T47D (cell line): ENCODE measurements at regions not wholly inside any gene's neighbourhood (a gene's known extent, or its start where the extent isn't known, plus 50 kb on each side); places are given as distances from the start of the nearest gene placed in this dataset.

Experiments used
- DNase-seq, 2 experiments: peaks; one replicate each; pipeline versions ENCODE4 v3.0.0 to v3.0.0-alpha.2; 2011 to 2012; ENCODE audit warnings: low read depth in 1 of 2, low spot score in 1 of 2
- JUND ChIP-seq: IDR thresholded peaks from 2 replicates; pipeline ENCODE4 v1.6.1; 2012; ENCODE audit warnings: low read depth
- in situ Hi-C: cut with HindIII; loops from 2 replicates; pipeline ENCODE4 v1.10.0; 2016; ENCODE audit warnings: low sequenced_read_pairs, low pct_unique_long_range_greater_than_20kb

DNA sequence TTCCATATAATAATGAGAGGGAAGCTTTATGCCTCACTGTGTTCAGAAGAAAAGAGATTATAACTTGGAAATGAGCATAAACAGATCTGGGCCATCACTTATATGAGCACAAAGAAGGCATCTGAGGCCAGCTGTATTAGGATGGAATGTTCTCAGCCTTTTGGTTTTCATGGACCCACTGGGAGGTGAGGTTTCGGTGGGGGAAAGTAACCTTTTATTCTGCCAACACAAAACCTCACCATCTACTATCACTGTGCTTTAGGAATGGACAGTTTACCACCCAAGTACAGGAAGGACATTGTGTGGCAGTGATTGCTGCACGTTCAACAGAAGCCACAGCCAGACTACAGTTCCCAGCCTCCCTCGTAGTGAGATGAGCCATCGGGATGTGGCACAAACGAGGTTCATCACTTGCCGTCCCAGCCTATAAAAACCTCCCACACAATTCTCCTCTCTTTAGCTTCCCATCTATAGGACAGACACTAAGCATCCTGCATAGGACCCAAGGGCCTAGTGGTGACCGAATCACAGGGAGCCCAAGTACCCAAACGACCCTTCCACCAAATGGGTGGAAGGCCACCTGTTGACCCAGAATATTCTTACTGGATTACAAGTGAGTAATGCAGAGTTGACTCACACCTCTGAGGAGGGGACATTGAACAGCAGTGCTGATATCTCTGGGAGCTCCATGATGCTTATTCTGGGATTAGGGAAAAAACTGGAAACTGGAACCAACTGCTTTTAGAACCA lies 121.5 kb upstream of the RAG2 start:
- TF ChIP-seq JUND: no peak
- DNase-seq: no peak
- in situ Hi-C loops: no loop called here

DNA sequence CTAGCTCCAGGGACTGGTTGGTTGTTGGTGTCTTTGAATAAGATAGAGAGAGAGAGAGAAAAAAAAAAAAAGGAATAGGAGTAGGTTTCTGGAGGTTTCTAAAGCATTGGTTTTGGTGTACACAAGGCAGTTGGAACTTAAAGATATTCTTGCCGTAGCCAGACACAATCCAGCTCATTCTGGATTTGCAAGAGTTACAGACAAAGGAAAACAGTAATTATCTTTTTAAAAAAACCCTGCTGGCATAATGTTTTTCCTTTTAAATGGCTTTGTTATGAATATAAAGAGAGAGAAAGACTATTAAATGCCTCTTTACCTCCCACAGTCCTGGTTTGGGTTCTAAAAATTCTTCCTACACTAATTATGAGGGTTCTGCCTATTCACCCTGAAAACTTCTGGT lies 120.4 kb upstream of the RAG2 start:
- no peak for DNase-seq
- in situ Hi-C loops: no loop called here
- no peak for TF ChIP-seq JUND

DNA sequence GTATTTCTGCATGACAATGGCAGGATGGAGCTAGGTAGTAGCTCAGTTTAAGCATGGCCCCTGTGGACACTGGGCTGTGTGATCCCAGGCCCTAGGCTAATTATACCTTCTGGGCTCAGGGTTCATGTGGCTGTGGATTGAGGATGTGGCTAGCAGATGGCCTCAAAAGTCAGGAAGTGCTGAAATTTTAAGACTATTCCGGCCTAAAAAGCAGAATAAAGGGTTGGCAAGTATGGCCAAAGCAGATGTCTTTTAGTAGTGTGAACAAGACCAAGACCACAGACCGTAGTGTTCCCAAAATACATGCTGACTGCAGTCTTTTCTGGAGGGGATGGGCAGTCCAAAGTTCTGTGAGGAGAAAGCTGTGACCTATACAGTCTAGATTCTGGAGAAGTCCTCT lies 115.7 kb upstream of the RAG2 start:
- in situ Hi-C loops: no loop called here
- no peak for TF ChIP-seq JUND
- DNase-seq: no peak

DNA sequence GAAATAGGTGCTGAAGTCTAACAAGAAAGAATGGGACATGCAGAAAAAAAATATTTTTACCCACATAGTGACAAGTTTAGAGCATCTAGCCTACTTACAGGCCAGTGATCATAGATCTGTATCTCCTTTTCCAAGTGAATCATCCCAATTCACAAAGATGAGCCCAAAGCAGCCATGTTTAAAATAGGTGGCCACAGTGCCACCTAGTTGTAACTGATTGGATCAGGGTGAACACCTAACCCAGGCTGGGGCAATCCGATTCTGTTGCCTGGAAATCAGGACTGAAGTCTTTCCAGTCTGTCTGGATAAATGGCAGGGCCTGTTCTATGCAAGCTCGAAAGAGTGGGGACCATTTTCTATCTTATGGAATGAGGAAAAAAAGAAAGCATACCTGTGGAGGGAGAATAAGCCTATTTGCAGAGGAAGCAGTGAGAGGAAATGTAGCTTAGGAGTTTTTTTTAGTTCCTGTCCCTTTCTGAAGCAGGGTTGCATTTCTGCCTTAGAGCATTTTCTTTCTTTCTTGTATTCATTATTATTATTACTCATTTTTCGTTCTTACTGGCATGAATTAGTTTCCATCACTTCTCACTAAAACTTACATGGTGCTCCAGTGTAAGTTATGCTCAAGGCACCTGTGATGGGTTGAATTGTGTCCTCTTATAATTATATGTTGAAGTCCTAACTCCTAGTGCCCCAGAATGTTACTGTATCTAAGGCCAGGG lies 113.2 kb upstream of the RAG2 start:
- no peak for TF ChIP-seq JUND
- in situ Hi-C loops: no loop called here
- DNase-seq: peak in 1 of 2 experiments; percentile 10
